SK-N-MC (cell line): ENCODE measurements at regions not wholly inside any gene's neighbourhood (a gene's known extent, or its start where the extent isn't known, plus 50 kb on each side); places are given as distances from the start of the nearest gene placed in this dataset.

Source experiments
- DNase-seq: peaks from one replicate; pipeline ENCODE4 v3.0.0-alpha.2; 2011; ENCODE audit warnings: low read depth, low spot score
- H3K27ac ChIP-seq: fragments of 200-600 bp; sonication (generic); 2 replicates; pipeline ENCODE4 v1.5.1; 2016; ENCODE audit warnings: mixed run types
- H3K36me3 ChIP-seq: fragments of 200-600 bp; sonication (generic); 2 replicates; pipeline ENCODE4 v1.6.1; 2017; ENCODE audit warnings: antibody characterized with exemption, low read length, mixed read lengths; ENCODE audit not compliant: insufficient read depth
- H3K4me3 ChIP-seq: fragments of 200-600 bp; sonication (generic); 2 replicates; pipeline ENCODE4 v1.5.1; 2016
- H3K9ac ChIP-seq: fragments of 200-600 bp; sonication (generic); 2 replicates; pipeline ENCODE4 v1.8.0; 2017; ENCODE audit warnings: mixed run types, mixed read lengths; ENCODE audit not compliant: insufficient read length
- H3K9me3 ChIP-seq: fragments of 200-600 bp; sonication (generic); 2 replicates; pipeline ENCODE4 v1.6.1; 2017; ENCODE audit warnings: low read depth, mild to moderate bottlenecking, antibody characterized with exemption, low read length, moderate library complexity, mixed read lengths
- EZH2 ChIP-seq: fragments of 200-600 bp; sonication (generic); IDR thresholded peaks from one replicate; pipeline ENCODE4 v1.6.1; 2017; ENCODE audit warnings: antibody characterized with exemption
- FOXP2 ChIP-seq: optimal IDR thresholded peaks from 2 replicates; pipeline ENCODE3; 2011; ENCODE audit warnings: mild to moderate bottlenecking, moderate library complexity; ENCODE audit not compliant: insufficient read depth; ENCODE audit errors: extremely low read length, control extremely low read depth
- POLR2AphosphoS5 ChIP-seq: IDR thresholded peaks from 2 replicates; pipeline ENCODE4 v1.6.1; 2012; ENCODE audit warnings: mild to moderate bottlenecking, low read depth, low read length, borderline replicate concordance

DNA sequence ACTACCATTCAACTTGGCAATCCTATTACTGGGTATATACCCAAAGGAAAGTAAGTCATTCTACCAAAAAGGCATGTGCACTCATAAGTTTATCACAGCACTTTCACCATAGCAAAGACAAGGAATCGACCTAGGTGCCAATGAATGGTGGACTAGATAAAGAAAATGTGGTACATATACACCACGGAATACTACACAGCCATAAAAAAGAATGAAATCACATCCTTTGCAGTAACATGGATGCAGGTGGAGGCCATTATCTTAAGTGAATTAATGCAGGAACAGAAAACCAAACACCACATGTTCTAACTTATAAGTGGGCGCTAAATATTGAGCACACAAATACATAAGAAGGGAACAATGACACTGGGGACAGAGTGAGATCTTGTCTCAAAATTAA is 65.8 kb upstream of the SUB1 start:
- H3K36me3 ChIP-seq: no peaks in the 10 kb centered on the region
- TF ChIP-seq EZH2: no peak
- no peak for TF ChIP-seq POLR2AphosphoS5
- TF ChIP-seq FOXP2: no peak
- no peak for DNase-seq
- H3K9ac ChIP-seq: no peak overlapping the region
- no peak overlapping the region for H3K27ac ChIP-seq
- H3K4me3 ChIP-seq: no peak overlapping the region
- no peaks in the 10 kb centered on the region for H3K9me3 ChIP-seq

- Histone ChIP-seq H3K36me3 (no peaks in the 10 kb centered on the region), H3K9ac (no peak overlapping the region), H3K27ac (no peak overlapping the region), H3K9me3 (no peaks in the 10 kb centered on the region), H3K4me3 (no peak overlapping the region)
- no peak for DNase-seq
- TF ChIP-seq POLR2AphosphoS5 (no peak), EZH2 (no peak), FOXP2 (no peak)
Measured at GRCh38 chr5:32514806-32515205, 70.3 kb upstream of the ZFR start.

DNA sequence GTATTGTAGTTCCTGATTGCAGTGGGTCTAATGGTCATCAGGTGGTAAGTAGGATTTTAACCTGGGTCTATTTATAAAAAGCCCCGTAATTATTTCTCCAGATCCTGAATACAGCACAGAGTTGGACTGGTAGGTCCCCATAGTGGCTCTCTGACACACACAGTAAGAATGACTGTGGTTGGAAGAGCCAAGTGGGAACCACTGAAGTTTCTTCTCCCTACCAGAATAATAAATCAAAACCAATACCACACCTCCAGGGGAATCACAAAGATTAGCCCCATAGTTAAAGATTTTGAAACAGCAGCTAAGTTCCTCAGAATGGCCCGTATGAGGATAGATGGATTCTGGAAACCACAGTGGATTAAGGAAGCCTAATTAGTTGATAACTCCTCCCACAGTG is 68.4 kb upstream of the ZFR start:
- H3K27ac ChIP-seq: no peak overlapping the region
- no peaks in the 10 kb centered on the region for H3K36me3 ChIP-seq
- DNase-seq: no peak
- no peaks in the 10 kb centered on the region for H3K9me3 ChIP-seq
- no peak overlapping the region for H3K4me3 ChIP-seq
- no peak overlapping the region for H3K9ac ChIP-seq
- TF ChIP-seq FOXP2: no peak
- TF ChIP-seq POLR2AphosphoS5: no peak
- TF ChIP-seq EZH2: no peak

DNA sequence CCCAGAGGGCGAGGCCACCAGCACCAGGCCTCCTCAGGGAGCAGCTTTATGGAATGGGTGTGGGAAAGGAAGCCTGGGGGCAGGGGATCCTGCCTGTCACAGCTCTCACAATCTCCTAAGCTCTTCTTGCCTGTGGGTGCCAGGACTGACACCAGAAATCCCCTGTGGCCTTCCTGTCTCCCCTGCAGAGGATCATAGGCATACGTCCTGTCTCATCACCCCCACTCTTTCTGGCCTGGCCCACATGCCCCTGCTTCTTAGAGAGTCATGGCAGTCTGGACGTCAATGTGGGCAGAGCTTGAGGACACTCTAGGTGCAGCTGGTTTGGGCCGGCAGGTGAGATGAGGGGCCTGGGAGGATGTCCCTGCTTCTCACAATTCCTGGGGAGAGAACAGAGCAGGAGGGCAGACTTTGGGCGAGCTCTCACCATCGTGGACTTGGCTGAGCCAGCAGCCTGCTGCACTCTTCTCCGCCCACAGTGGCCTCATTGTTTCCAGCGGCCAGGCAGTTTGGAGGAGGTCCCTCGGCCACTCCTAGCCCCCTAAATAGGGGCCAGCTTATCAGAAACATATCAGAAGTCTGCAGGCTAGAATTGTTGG is 67.3 kb upstream of the ZFR start:
- Histone ChIP-seq H3K4me3 (no peak overlapping the region), H3K36me3 (no peaks in the 10 kb centered on the region), H3K27ac (no peak overlapping the region), H3K9ac (no peak overlapping the region), H3K9me3 (no peaks in the 10 kb centered on the region)
- no peak for TF ChIP-seq FOXP2
- TF ChIP-seq EZH2: no peak
- no peak for TF ChIP-seq POLR2AphosphoS5
- no peak for DNase-seq

DNA sequence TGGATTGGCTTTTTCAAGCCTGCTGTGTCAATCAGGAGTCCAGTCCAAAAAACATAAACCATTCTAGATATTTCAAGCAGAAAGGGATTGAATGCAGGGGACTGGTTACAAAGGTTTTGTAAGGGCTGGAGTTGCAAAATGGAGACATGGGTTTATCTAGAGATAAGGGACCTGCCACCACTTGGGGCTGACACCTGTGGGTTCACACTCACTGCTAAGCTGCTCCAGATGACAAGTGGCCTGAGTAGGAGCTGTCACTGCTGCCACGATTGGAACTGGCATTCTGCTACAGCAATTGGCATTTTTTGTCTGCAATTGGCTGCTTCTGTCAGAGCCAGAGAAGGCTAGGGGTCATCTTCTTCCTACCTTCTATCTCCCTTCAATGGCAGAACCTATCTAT is 66.3 kb upstream of the ZFR start:
- H3K27ac ChIP-seq: no peak overlapping the region
- no peaks in the 10 kb centered on the region for H3K9me3 ChIP-seq
- no peak overlapping the region for H3K9ac ChIP-seq
- TF ChIP-seq POLR2AphosphoS5: no peak
- no peak for TF ChIP-seq FOXP2
- no peak for TF ChIP-seq EZH2
- no peaks in the 10 kb centered on the region for H3K36me3 ChIP-seq
- no peak overlapping the region for H3K4me3 ChIP-seq
- DNase-seq: no peak

- no peaks in the 10 kb centered on the region for H3K9me3 ChIP-seq
- TF ChIP-seq FOXP2: no peak
- no peak for TF ChIP-seq POLR2AphosphoS5
- TF ChIP-seq EZH2: no peak
- DNase-seq: no peak
- no peak overlapping the region for H3K4me3 ChIP-seq
- H3K27ac ChIP-seq: no peak overlapping the region
- no peak overlapping the region for H3K9ac ChIP-seq
- no peaks in the 10 kb centered on the region for H3K36me3 ChIP-seq
Measured at GRCh38 chr5:32508806-32509805, 64.6 kb upstream of the ZFR start.

- no peak for DNase-seq
- H3K9ac ChIP-seq: no peak overlapping the region
- TF ChIP-seq POLR2AphosphoS5 (no peak), EZH2 (no peak), FOXP2 (no peak)
- H3K4me3 ChIP-seq: no peak overlapping the region
- no peaks in the 10 kb centered on the region for H3K9me3 ChIP-seq
- no peak overlapping the region for H3K27ac ChIP-seq
- no peaks in the 10 kb centered on the region for H3K36me3 ChIP-seq
Measured at GRCh38 chr5:32507738-32508434, 63.3 kb upstream of the ZFR start.

DNA sequence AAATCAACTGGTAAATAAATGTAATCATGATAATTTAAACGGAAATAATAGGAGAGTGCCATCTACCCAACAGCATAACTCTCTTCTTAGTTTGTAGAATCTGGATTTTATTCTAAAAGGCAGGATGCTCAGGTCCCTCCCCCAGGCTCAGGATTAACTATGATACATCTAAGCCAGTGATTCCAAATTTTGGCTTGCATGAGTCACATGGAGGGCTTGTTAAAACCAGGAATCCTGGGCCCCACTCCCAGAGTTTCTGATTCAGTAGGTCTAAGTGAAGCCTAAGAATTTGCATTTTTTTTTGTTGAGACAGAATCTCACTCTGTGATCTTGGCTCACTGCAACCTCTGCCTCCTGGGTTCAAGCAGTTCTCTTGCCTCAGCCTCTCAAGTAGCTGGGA is 62.3 kb upstream of the ZFR start:
- no peak overlapping the region for H3K27ac ChIP-seq
- no peak for DNase-seq
- no peak overlapping the region for H3K4me3 ChIP-seq
- no peaks in the 10 kb centered on the region for H3K36me3 ChIP-seq
- no peaks in the 10 kb centered on the region for H3K9me3 ChIP-seq
- no peak overlapping the region for H3K9ac ChIP-seq
- TF ChIP-seq EZH2: no peak
- no peak for TF ChIP-seq POLR2AphosphoS5
- no peak for TF ChIP-seq FOXP2

DNA sequence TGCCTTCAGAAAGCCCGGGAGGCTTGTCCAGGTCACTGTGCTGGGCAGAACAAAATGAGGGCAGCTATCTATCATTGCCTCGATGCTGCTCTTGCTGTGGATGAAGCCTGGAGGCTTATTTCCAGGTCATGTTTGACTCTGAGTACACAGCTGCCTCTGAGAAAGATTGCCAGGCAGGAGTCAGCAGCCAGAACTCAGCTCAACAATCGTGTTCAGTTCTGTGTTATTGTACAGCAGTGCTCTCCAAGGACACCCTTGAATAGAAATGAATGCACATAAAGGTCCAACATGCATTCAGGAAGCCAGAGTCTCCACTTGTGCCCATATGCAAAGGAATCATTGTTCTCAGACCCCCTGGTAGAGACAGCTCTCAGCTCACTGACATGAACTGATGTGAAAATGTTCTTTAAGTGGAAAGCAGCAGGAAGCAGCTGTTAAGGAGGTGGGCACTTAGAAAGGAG is 61.7 kb upstream of the ZFR start:
- H3K36me3 ChIP-seq: no peaks in the 10 kb centered on the region
- H3K4me3 ChIP-seq: no peak overlapping the region
- H3K9me3 ChIP-seq: no peaks in the 10 kb centered on the region
- no peak overlapping the region for H3K9ac ChIP-seq
- H3K27ac ChIP-seq: no peak overlapping the region
- no peak for DNase-seq
- TF ChIP-seq EZH2: no peak
- no peak for TF ChIP-seq FOXP2
- no peak for TF ChIP-seq POLR2AphosphoS5
